Head of caudate nucleus (tissue), 42 donors: ENCODE measurements at regions not wholly inside any gene's neighbourhood (a gene's known extent, or its start where the extent isn't known, plus 50 kb on each side); places are given as distances from the start of the nearest gene placed in this dataset.
A peak's percentile ranks its signal among the peaks of the same experiment; 100 is the strongest.
"Not testable (repeated sequence)": the region's sequence is repeated elsewhere in the genome, so short reads cannot be mapped to it uniquely, and the experiment has no call there.

Experiments used
- DNase-seq, 42 donors: peaks; one replicate each; pipeline versions ENCODE4 v3.0.0 to v3.0.0-alpha.2; 2020 to 2021; ENCODE audit warnings: mixed read lengths in 7 of 42
- intact Hi-C: fragments of 100-400 bp; cut with DNase I; formaldehyde crosslinking; loops from one replicate; pipeline ENCODE4 v1.15.0; 2022

DNA sequence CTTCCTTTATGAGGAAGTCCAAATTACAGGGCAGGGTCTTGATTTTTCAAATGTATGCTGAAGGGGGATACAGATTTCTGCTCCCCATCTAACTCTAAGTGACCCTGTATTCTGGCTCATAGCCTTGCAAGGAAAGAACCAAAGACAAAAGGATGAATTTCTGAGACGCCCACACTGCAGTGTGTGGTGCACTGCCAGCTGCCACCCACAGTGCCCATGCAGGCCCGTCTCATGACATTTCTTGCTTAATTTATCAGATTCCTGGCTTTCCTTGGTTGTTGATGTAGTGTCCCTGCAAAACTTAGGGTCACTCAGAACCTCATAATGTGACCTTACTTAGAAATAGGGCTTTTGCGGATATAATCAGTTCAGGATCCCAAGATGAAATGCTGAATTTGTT is 68.0 kb downstream of the CBLN4 start:
- DNase-seq: no peak
- intact Hi-C loops: no loop called here

DNA sequence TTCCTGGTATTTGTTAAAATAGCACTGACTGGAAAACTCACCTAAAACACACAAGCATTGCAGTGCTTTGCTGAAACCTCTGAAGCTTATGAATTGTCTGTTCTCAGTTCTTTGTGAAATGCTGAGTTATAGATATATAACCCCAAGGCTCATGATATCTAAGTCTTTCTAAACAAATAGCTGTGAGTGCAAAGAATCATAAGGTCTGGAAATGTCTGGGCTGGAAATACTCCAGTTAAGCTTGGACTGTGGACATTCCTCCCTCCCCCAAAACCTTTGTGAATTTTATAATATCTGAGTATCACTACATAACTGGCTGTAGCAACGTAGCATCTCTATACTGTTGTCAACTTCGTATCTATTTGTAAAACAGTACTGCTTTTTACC is 69.1 kb downstream of the CBLN4 start:
- no peak for DNase-seq
- intact Hi-C loops: no loop called here

DNA sequence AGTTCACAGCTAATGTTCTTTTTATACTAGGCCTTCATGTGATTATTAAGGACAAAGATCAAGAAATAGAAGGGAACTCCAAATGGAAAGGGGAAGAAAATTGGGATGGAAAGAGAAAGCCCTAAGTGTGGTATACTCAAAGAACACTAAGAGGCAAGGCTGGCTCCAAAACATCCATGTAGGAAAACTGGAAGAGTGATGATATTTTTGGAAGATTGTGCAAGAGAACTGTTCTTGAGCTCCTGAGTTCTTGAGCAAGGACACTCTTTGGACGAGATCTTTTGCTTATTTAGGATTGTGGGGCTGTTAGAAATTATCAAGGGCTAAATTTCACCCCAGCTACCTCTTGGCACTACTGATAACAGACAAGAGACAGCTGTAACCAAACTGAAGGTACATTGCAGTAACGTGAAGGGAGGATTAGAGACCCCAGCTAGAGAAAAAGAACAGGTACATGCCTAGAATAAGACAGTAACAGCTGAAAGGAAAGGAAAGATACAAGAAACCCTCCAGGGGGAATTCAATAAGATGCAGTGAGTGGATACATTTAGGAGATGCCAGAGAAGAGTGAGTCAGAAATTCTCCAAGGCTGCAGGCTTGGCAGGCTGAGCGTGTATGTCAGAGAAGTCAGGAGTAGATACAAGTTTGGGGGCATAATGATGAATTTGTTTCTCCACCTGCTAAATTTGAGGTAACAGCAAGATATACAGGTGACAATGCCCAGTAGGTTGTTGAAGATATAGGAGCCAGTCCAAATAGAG is 69.7 kb downstream of the CBLN4 start:
- no peak for DNase-seq
- intact Hi-C loops: no loop called here

DNA sequence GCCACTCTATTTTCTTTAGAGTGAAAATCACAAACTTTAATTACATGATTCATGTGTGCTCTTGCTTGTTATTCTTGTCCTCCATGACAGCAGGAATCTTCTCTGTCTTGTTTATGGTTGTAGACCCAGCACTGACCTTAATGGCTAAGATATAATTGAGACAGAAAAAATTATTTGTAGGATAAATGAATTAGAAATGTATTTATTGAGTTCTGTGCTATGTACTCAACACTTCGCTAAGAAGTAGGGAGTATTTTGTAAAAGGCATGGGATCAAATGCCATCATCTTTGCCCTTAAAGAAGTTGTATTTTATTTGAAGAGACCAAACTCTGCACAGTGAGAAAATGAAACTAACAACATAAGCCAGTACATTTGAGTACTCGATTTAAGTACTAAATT is 71.2 kb downstream of the CBLN4 start:
- DNase-seq: no peak
- intact Hi-C loops: no loop called here

DNA sequence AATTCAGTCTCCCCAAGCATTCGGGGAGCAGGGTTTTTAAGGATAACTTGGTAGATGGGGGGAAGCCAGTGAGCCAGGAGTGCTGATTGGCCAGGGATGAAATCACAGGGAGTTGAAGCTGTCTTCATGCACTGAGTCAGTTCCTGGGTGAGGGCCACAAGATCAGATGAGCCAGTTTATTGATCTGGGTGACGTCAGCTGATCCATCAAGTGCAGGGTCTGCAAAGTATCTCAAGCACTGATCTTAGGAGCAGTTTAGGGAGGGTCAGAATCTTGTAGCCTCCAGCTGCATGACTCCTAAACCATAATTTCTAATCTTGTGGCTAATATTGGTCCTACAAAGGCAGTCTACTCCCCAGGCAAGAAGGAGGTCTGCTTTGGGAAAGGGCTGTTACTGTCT is 74.4 kb downstream of the CBLN4 start:
- intact Hi-C loops: not testable (repeated sequence)

DNA sequence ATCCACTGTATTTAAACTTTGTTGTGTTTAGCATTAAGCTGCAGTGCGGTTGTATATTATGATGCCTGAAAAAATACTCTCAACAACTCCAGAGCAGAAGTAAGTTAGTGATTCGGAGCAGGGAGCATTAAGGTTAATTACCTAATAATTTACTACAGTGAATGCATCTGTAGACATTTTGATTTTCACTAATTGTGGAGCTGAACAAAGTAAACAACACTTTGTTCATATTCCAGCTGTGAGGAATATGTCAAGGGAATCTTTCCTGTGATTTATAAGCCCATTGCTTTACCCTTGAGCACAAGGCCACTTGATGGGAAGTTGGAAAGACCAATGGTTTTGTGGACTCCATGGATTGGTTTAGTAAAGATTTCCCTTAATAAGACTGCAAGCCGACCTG is 77.1 kb downstream of the CBLN4 start:
- no peak for DNase-seq
- intact Hi-C loops: no loop called here

More for the DNA sequence above, 74.4 kb downstream of the CBLN4 start:
- not testable (repeated sequence) for DNase-seq

DNA sequence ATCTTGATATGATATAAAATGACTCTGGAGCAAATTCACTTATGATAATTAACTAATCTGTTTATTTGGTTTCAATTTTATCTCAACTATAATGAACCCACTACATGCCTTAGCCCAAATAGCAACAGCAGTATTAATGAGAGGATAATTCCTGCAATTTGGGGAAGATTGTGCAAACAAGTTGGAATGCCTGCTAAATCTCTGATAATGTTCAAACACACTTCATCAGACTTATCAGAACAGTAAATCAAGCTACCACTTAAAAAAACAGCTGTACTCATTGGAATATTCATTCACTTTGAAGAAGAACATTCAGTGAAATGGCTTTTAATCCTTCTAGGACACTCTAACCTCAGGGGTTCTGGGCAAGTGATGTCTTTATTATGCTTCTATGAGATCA is 85.4 kb downstream of the CBLN4 start:
- DNase-seq: no peak
- intact Hi-C loops: no loop called here

- intact Hi-C loops: no loop called here
- no peak for DNase-seq
These were observed 86.0 kb downstream of the CBLN4 start for GRCh38 chr20:55919319-55919718.

DNA sequence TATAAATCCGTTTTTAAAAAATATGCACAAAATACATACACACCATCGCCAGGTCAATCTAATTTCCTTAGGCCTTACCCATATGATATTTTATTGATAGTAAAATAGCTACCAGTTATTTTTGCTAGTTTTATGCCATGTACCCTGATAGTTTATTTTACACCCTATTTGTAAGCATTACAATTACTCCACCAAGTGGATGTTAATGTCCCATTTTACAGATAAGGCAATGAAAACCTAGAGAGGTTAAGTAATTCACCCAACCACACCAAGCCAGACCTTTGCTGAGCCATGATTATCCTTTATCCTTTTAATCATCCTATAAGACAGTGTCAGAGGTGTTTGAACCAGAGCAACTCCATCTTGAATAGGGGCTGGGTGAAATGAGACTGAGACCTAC is 86.8 kb downstream of the CBLN4 start:
- intact Hi-C loops: no loop called here
- DNase-seq: no peak

- intact Hi-C loops: no loop called here
- DNase-seq: no peak
These were observed 112.3 kb downstream of the CBLN4 start for GRCh38 chr20:55893031-55893430.

DNA sequence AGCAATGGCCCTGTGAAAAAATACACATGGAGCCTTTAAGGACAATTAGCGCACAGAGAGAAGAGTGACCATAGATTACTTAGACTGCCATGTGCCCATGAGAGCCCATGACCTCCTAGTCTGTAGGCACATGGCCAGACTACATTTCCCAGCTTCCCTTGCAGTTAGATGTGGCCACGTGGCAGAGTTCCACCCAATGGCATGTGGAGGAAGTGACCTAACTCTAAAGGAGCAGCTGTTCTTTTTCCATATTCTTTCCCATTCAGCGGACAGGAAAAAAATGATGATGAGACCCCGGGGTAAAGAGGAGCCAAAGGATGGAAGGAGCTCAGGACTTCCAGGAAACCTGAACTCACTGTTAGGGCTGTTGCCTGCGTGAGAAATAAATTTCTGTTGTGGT is 116.6 kb downstream of the CBLN4 start:
- intact Hi-C loops: no loop called here
- DNase-seq: no peak

- no peak for DNase-seq
- intact Hi-C loops: no loop called here
These were observed 122.4 kb downstream of the CBLN4 start for GRCh38 chr20:55882910-55883309.

- DNase-seq: no peak
- intact Hi-C loops: no loop called here
These were observed 123.0 kb downstream of the CBLN4 start for GRCh38 chr20:55882286-55882685.

DNA sequence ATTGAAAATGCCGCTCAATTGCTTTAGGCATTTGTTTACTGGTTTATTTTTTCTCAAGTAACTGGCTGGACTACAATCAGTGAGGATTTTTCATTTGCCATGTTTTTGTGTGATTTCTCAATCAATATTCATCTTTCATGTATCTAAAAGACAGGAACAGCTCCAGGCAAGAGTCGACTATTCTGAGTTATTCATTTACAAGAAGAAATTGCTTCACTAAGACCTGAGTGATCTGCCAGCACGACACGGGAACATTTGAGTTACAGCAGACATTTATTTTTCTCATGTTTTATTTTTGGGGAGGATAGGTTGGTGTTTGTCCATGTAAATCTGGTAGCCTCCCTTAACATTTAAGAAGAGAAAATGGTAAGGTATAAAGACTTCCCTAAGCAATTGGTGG is 124.1 kb downstream of the CBLN4 start:
- intact Hi-C loops: no loop called here
- DNase-seq: no peak

DNA sequence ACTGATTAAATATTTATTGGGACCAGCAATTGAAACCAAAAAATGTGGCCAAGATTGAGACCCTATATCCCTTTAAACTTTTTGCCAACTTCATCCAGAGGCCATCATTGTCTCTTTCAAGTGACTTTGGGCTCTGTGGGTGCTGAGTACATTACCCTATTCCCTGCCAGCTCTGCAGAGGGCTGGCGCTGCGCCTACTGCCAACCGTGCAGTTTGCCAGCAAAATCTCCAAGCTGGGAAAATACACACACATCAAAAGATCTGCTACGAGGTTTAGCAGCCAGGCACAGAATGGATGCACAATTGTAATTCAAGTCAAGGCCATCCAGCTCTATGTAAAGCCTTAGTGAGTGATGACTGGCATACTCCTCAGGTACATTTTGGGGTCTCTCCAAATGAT is 125.0 kb downstream of the CBLN4 start:
- DNase-seq: peak in 15 of 42 donors; percentile 3 to 45 (median 9)
- intact Hi-C loops: no loop called here

DNA sequence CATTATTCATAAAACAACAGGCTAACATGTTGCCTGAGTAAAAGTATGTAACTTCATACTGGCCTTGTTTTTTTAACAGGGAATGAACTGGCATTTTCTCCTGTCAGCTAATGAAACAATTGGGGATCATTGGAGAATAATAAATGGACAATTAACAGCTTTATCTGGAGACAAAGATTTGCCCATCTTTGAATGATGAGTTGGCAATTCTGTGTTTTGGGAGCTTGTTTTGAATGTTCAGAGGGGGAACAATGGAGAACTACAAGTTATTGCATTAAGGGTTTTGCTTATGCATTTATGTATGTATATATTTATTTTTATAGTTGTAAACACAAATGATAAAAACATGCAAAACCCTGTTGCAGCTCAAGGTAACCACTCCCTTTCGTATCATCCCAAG is 150.3 kb downstream of the CBLN4 start:
- intact Hi-C loops: no loop called here
- DNase-seq: no peak

DNA sequence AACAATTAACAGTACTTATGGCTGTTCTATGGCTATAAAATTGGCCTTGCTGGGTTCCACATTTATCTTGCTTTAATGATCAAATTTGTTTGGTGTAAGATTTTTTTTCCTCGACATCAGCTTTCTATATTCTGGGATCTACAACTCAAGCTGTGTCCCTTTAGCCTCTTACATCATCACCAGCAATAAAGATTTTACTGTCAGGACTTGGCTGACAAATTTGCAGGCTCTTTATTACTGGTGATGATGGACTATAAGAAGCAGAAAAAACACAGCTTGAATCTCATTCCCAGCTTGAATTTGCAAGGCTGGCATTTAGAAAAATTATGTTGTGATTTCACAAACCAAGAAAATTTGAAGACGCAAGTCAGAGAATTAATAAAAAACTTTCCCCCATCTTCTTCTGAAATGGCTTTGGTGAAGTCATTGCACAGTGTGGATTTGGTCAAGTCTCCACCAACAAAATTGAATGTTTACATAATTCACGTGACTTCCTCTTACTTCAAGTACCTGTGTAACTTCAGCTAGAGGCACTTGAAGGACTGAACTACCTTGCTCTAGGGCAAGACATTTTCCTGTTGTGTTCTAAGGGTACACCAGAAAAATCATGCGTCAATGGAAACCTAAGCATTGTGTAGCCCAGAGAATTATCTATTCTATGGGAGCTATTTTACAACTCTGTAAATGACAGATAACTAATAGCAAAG is 175.0 kb downstream of the CBLN4 start:
- no peak for DNase-seq
- intact Hi-C loops: no loop called here

DNA sequence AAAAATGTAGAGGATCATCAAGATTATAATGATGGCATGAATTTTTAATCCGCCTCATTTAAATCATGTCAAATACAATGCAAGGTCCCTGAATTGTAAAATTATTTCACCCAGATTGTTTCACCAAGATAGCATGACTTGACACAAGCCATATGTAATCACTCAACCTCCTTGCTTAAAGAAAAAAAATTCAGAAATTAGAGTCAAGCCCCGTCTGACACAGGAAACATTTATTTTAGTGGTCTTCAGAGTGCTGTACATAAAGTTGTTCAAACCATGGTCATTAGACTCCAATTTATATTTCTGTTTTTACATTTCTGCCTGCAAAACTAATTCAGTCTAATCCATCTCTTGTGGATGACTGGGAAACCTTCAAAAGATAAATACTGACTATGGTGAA is 200.2 kb downstream of the CBLN4 start:
- intact Hi-C loops: no loop called here
- no peak for DNase-seq

DNA sequence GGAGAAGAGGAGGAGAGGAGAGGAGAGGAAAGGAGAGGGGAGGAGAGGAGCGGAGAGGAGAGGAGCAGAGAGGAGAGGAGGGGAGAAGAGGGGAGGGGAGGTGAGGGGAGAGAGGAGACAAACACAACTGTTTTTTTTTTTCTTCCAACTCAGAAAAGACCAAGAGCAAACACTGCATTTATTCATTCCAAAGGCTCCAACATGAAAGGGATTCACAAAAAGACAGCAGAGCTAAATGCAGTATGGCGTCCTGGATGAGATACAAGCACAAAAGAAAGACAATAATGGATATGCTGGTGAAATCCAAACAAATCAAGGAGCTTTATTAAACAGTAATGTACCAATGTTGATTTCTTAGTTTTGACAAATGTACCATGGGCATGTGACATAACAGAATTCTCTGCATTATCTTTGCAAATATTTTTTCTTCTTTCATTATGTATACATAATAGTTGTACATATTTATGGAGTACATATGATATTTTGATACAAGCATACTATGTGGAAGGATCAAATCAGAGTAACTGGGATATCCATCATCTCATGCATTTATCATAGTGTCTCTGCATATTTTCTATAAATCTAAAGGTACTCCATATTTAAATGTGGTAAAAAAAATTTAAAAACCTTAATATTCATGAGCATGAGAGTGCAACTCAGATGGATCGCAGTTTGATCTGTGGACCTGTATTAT is 204.6 kb downstream of the CBLN4 start:
- no peak for DNase-seq

GRCh38 chr20:55793986-55794385 is 211.3 kb downstream of the CBLN4 start:
- intact Hi-C loops: no loop called here
- no peak for DNase-seq

More for the DNA sequence above, 204.6 kb downstream of the CBLN4 start:
- intact Hi-C loops: no loop called here
